Right kidney (tissue), 1 donor: ENCODE measurements at regions not wholly inside any gene's neighbourhood (a gene's known extent, or its start where the extent isn't known, plus 50 kb on each side); places are given as distances from the start of the nearest gene placed in this dataset.
"Not testable (repeated sequence)": the region's sequence is repeated elsewhere in the genome, so short reads cannot be mapped to it uniquely, and the experiment has no call there.

Experiments
- DNase-seq: peaks from one replicate; pipeline ENCODE4 v3.0.0-alpha.2; 2016

GRCh38 chr2:7379799-7380198 lies 462.6 kb downstream of the RNF144A start:
- no peak for DNase-seq

DNA sequence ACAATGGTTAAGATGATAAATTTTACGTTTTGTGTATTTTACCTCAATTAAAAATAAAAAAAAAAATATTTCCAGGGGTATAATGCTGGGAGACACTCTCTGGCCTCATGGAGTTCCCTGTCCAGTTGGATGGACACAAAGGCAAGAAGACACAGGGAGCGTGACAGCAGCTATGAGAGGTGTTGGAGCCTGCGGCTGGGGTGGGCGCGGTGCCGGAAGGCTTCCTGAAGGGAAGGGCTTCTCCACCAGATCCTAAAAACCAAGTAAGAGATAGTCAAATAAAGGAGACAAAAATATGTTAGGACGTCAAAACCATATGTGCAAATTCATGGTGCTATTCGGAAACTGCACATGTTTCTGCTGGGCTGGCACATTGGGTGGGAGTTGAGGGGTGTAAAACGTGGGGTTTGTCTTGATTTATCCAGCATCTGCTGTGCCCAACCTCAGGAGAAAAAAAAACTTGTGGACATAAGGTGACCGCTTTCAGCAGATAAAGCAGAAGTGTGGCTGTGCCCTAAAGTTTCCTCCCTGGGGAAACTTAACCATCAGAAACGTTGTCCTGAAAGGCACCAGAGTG lies 467.6 kb downstream of the RNF144A start:
- no peak for DNase-seq

DNA sequence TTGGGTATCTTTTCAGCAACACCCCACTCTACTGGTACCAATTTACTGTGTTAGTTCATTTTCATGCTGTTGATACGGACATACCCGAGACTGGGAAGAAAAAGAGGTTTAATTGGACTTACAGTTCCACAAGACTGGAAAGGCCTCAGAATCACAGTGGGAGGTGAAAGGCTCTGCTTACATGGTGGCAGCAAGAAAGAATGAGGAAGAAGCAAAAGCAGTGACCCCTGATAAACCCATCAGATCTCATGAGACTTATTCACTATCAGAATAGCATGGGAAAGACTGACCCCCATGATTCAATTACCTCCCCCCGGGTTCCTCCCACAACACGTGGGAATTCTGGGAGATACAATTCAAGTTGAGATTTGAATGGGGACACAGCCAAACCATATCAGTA lies 473.1 kb downstream of the RNF144A start:
- DNase-seq = not testable (repeated sequence)

- DNase-seq = no peak
These were observed 475.0 kb downstream of the RNF144A start for GRCh38 chr2:7392076-7392787.

DNA sequence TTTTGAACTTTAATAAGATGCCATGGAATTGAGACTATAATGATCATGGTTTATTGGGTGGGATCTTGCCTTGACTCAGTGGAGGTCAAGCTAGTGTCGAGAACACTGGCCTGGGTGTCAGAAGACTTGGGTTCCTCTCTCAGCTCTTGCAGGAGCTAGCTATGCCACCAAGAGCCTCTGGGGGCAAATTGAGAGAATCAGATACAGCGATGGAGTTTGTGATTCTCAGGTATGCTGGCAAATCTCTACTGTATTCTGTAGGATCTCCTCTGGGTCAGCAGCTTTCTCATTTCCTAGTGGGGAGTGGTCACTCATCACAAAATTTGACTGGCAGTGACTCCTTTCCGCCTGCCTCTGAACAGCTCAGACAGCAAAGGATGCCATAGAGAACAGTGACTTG lies 477.0 kb downstream of the RNF144A start:
- no peak for DNase-seq

DNA sequence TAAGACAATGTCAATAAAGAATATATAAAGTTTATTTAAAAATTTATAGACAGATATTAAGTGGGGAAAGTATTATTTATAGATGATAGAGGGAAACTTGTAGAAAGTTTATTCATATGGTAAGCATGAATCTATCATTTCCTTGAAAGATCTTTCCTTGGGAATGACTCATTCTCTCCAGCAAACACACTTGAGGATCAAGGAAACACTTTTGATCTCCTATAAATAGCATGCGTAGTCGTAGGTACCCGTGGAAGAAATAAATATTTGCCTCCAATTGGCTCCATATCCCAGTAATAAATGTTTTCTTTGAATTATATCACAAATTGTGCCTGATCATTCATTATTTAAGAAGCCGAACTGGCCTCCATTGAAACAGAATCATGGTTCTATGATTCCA lies 483.4 kb downstream of the RNF144A start:
- DNase-seq = no peak

DNA sequence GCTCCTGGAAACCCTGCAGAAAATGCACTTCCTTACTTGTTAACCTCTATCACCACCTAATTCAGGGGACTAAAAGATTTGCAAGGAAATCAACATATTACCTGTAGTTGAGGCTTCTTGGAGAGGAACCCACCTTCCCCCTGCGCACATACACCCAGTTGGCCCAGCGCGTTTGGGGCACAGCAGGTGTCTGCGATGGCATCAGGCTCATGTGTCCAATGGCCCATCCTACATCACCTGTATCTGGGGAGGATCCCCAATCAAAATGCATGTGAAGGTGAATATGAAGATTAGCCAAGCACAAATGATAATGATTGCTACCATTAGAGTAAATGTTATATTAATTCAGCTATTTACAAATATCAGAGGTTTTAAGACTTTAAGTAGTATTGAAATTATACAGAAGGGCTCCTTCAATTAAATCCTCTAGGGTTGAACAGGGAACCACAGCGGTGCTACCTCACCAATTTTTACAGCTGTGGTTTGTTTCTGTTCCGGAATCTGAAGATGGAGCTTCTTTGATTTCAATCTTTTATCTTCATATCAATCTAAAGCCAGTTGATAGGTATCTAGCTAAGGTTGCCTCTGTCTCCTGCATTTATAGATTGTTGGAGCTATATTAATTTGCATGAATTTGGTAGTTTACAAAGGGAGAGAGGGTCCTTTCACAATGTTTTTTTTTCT lies 486.0 kb downstream of the RNF144A start:
- no peak for DNase-seq

DNA sequence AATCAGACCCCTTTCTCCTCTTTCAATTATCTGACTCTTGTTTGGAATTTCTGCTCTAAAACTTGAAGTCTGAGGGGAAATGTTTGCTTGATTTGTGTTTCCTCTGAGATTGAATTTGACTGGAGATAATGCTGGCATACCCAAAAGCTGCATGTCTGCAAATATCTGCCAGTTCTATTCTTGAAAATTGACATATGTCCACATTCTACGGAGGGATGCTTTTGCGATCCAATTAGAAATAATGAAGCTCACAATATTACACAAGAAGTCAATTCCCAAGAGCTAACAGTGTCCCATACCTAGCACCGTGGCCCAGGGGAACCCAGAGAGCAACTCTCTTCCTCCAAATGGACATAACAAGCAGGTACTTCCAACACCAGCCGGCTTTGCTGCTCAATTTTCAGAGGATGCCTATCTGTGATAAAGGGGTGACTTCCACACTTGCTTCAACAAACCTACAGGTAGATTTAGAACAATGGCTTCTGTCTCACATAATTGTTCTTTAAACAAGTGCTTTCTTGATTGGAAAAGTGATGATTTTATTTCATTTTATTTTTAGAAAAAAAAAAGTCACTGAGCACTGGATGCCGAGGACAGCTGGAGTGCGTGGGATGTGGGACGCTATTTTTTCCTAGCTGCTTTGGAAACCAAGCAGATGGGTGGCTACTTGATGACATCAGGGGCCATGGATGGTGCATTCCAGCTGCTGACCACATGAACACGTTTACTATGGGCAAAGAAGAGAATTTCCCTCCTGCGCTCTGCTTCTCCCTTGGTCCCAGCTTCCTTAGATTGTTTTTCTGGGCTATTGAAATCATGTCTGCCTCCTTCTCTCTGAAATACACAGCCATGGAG lies 488.9 kb downstream of the RNF144A start:
- DNase-seq = no peak

DNA sequence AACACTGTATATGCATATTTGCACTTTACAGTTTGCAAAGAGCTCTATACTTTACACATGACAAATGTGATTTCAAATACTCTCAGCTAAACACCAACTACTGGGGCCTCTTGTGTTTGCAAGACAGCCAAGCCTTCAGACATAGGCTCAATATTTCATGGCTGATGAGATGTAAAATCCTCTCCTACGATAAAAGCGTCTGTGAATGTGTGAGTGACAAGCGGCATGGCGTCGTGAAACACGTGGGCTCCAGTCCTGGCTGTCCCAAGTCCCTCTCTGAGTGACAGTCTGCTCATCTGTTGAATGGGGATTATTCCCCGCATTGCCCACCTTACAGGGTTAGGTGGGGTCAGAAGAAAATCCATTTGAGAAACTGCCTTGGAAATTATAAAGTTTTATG lies 489.8 kb downstream of the RNF144A start:
- no peak for DNase-seq

GRCh38 chr2:7407906-7408680 lies 490.9 kb downstream of the RNF144A start:
- DNase-seq = no peak

DNA sequence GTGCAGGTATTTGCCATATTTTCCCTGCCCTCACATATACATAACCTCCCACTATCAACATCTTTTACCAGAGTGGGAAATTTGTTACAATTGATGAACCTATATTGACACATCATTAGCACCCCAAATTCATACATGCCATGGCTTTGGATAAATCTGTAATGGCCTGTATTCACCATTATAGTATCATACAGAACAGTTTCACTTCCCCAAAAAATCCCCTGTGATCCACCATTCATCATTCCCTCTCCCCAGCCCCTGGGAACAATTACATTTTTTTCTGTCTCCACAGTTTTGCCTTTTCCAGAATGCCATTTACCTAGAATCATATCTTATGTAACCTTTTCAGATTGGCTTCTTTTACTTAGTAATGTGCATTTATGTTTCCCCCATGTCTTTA lies 494.5 kb downstream of the RNF144A start:
- no peak for DNase-seq

DNA sequence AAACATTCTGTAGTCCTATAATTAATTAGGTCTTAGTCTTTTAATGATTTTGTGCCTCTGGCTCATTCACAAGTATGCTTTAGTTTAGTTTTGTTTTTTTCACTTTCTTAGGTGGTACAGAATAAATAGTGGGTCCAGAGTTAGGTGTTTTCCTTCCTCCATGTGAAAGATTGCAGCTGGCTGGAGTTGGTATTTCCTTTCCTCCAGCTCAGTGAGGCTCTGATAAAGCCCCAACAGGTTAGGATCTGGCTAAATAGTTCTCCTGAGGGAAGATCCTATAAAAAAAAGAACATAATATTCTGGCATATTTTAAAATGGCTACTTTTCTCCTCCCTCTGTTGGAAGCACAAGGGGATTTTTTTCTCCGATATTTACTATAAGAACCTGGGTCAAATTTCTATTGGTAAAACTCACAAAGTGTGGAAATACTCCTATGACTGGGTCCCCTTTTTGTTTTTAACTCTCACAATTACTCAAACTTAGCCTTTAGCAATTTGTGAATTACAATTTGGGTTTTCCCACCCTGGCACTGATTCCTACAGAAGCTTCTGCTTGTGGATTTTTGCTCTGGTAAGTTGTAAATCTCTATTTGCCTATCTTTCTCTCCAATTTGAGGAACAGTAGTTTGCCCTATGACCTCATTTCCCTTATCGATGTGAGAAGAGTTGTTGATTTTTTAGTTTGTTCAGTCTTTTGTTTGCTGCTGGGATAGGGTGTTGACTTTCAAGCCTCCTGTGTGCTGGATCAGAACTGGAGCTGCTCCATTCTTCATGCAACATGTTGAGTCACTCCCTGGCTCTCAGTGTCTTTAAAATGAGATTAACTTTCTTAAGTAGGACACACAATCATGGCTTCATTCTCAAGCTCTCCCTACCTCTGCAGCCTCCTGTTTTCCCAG lies 500.9 kb downstream of the RNF144A start:
- DNase-seq = no peak

GRCh38 chr2:7419186-7419585 lies 502.0 kb downstream of the RNF144A start:
- DNase-seq = no peak

DNA sequence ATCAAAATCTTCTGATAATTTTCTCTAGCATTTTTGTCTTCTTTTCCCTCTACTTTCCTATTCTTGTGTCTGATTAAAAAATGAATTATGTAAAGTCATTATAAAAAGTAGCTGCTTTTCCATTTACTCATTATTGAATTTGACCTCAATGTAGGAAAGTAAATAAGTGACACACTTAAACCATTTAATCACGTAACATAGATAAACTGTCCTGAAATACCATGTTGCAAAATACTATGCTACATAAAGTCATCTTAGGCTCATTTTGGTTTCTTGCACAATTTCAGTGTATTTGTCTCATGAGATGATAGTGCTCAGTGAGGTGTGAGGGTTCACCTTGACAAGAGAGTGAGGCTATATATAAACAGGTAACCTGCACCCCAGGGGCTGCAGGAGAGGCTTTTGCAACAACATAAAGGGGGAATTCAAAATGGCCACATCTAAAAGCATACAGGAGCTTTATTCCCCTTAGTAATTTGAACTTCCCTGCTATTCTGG lies 502.7 kb downstream of the RNF144A start:
- DNase-seq = no peak

- DNase-seq = no peak
These were observed 503.3 kb downstream of the RNF144A start for GRCh38 chr2:7420530-7420929.

- DNase-seq = no peak
These were observed 507.3 kb downstream of the RNF144A start for GRCh38 chr2:7424481-7424880.

- peak; percentile 48 for DNase-seq
These were observed 510.3 kb downstream of the RNF144A start for GRCh38 chr2:7427293-7428060.

DNA sequence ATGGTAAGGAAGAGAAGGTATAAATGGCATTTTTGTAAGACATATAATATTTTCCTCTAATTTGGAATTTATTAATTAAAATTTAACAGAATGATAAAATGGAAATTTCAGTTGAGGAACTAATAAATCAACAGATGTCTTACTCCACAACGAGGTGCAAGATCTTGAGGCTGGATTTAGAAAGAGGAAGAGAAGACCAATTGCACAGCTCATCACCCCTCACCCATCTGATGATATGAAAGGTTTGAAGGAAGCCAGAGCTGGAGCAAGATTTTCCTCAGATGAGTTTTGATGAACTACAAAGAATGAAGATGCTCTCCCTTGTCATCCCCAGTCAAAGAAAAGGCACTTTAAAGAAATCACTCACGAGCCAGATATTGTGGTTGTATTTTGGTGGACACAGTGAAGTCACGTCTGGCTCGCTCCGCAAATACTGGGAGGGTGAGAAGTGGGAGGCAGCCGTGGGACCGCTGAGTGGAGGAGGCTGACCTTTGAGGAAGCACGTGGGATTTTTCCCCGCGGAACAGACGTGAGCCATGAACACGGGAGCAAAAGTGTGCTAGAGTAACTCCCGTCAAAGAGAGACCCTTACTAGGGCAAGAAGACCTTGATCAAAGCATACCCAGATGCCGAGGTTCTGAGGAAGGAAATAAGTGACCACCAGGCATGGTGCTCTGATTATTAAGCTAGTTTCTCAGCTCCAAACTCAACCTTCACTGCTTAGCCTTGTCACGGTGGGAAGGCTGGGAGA lies 511.4 kb downstream of the RNF144A start:
- DNase-seq = no peak

- DNase-seq = no peak
These were observed 512.5 kb downstream of the RNF144A start for GRCh38 chr2:7429733-7430132.
